Ishikawa (cell line): ENCODE measurements at regions not wholly inside any gene's neighbourhood (a gene's known extent, or its start where the extent isn't known, plus 50 kb on each side); places are given as distances from the start of the nearest gene placed in this dataset.

ENCODE experiments used
- EGR1 ChIP-seq: IDR thresholded peaks from 2 replicates; pipeline ENCODE4 v1.6.1; 2012
- TF ChIP-seq, protein P1 (sequence below): IDR thresholded peaks from 2 replicates; pipeline ENCODE4 v1.6.1; 2012; ENCODE audit warnings: low read depth, mild to moderate bottlenecking

DNA sequence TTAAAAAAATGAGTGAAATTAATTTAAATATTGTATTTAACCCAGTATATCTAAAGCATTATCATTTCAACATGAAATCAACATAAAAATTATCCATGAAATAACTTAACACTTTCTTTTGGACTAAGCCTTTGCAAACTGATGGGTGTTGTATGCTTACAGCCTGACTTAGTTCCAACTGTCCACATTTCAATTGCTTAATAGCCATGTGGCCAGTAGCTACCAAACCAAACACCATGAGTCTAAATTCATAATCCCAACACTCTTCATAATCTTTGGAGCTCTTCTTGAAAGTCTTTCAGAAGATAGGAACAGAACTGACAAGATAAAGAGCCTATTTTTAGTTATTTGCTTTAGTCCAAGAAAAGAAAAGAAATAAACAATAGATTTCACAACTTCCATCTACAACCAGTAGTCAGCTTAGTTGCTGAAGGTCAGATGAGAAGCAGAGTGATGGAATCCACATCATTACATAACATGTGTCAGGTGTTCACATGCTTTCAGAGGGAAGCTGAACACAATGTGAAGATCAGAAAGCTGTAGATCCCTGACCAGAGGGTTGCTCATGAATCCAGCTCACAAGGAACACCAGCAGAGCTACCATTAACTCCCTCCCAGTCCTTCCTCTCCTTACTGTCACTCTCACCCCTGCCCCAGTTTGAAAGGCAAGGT is 144.0 kb upstream of the ZNF648 start:
- TF ChIP-seq, protein P1, sequence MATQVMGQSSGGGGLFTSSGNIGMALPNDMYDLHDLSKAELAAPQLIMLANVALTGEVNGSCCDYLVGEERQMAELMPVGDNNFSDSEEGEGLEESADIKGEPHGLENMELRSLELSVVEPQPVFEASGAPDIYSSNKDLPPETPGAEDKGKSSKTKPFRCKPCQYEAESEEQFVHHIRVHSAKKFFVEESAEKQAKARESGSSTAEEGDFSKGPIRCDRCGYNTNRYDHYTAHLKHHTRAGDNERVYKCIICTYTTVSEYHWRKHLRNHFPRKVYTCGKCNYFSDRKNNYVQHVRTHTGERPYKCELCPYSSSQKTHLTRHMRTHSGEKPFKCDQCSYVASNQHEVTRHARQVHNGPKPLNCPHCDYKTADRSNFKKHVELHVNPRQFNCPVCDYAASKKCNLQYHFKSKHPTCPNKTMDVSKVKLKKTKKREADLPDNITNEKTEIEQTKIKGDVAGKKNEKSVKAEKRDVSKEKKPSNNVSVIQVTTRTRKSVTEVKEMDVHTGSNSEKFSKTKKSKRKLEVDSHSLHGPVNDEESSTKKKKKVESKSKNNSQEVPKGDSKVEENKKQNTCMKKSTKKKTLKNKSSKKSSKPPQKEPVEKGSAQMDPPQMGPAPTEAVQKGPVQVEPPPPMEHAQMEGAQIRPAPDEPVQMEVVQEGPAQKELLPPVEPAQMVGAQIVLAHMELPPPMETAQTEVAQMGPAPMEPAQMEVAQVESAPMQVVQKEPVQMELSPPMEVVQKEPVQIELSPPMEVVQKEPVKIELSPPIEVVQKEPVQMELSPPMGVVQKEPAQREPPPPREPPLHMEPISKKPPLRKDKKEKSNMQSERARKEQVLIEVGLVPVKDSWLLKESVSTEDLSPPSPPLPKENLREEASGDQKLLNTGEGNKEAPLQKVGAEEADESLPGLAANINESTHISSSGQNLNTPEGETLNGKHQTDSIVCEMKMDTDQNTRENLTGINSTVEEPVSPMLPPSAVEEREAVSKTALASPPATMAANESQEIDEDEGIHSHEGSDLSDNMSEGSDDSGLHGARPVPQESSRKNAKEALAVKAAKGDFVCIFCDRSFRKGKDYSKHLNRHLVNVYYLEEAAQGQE: no peak
- TF ChIP-seq EGR1: no peak
